ENCODE measurements at regions not wholly inside any gene's neighbourhood (a gene's known extent, or its start where the extent isn't known, plus 50 kb on each side); places are given as distances from the start of the nearest gene placed in this dataset.

- Histone ChIP-seq H3K9me2 (ENCODE audit: insufficient read depth) (no peaks in the 10 kb centered on the region), H4K20me1 (ENCODE audit: insufficient read depth) (no peaks in the 10 kb centered on the region), H2AFZ (ENCODE audit: low read depth, low read length, poor library complexity, severe bottlenecking) (no peak overlapping the region), H3K9me3 (ENCODE audit: control insufficient read depth in 1 of 2, insufficient read depth in 1 of 2, low read depth in 1 of 2, low read length in 2 of 2) (no peaks in the 10 kb centered on the region), H3K27ac (ENCODE audit: low read depth, low read length) (no peak overlapping the region), H3K79me2 (ENCODE audit: insufficient read depth, low read length) (no peaks in the 10 kb centered on the region), H3K36me3 (ENCODE audit: control insufficient read depth in 1 of 2, insufficient read depth in 2 of 2, low read length in 2 of 2) (no peaks in the 10 kb centered on the region), H3K9ac (ENCODE audit: low read length) (no peak overlapping the region), H3K4me1 (ENCODE audit: control insufficient read depth in 1 of 2, insufficient read depth in 2 of 2, low read length in 2 of 2) (no peaks in the 10 kb centered on the region), H3K27me3 (ENCODE audit: insufficient read depth, low read length) (no peaks in the 10 kb centered on the region), H3K4me2 (ENCODE audit: low read length) (no peak overlapping the region), H3K4me3 (replicated peaks in 1 of 2; ENCODE audit: low read depth in 1 of 2, low read length in 2 of 2) (no peak overlapping the region)
- TF ChIP-seq CBX3 (IDR thresholded peaks at IDR 0.05; ENCODE audit: low read depth) (no peak), YY1 (IDR thresholded peaks at IDR 0.05; ENCODE audit: extremely low read depth, insufficient replicate concordance, low read depth, low read length) (no peak), EZH2 (IDR thresholded peaks at IDR 0.05) (no peak), TCF7L2 (IDR thresholded peaks at IDR 0.05; ENCODE audit: borderline replicate concordance, extremely low read depth, insufficient read depth, insufficient read length) (no peak), ATF3 (IDR thresholded peaks at IDR 0.05) (no peak), POLR2AphosphoS5 (IDR thresholded peaks at IDR 0.05; ENCODE audit: low read depth, low read length) (no peak), SRF (IDR thresholded peaks at IDR 0.05; ENCODE audit: low read depth) (no peak)
- TF ChIP-seq, protein P1, sequence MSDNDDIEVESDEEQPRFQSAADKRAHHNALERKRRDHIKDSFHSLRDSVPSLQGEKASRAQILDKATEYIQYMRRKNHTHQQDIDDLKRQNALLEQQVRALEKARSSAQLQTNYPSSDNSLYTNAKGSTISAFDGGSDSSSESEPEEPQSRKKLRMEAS (IDR thresholded peaks at IDR 0.05): no peak
- BruUV-seq (replicated peaks): no TSS peak
- POLR2A ChIA-PET: no interaction called here
- DNase-seq (ENCODE audit: low read depth, low spot score): no peak
- ATAC-seq: no peak
- intact Hi-C loops (cut with micrococcal nuclease): no loop called here
- CTCF ChIA-PET: no interaction called here
- RAD21 ChIA-PET (ENCODE audit: low non-redundant PET in 1 of 2, low total read pairs in 2 of 2, uncharacterized antibody in 2 of 2, unreplicated experiment in 2 of 2): no interaction called here
Measured at GRCh38 chr6:113168057-113168456, 689.1 kb upstream of the MARCKS start.

- Histone ChIP-seq H4K20me1 (ENCODE audit: insufficient read depth) (no peaks in the 10 kb centered on the region), H3K9ac (ENCODE audit: low read length) (no peak overlapping the region), H3K4me1 (ENCODE audit: control insufficient read depth in 1 of 2, insufficient read depth in 2 of 2, low read length in 2 of 2) (no peaks in the 10 kb centered on the region), H2AFZ (ENCODE audit: low read depth, low read length, poor library complexity, severe bottlenecking) (no peak overlapping the region), H3K9me3 (ENCODE audit: control insufficient read depth in 1 of 2, insufficient read depth in 1 of 2, low read depth in 1 of 2, low read length in 2 of 2) (no peaks in the 10 kb centered on the region), H3K79me2 (ENCODE audit: insufficient read depth, low read length) (no peaks in the 10 kb centered on the region), H3K27me3 (ENCODE audit: insufficient read depth, low read length) (no peaks in the 10 kb centered on the region), H3K4me2 (ENCODE audit: low read length) (no peak overlapping the region), H3K9me2 (ENCODE audit: insufficient read depth) (no peaks in the 10 kb centered on the region), H3K27ac (ENCODE audit: low read depth, low read length) (no peak overlapping the region), H3K4me3 (replicated peaks in 1 of 2; ENCODE audit: low read depth in 1 of 2, low read length in 2 of 2) (no peak overlapping the region), H3K36me3 (ENCODE audit: control insufficient read depth in 1 of 2, insufficient read depth in 2 of 2, low read length in 2 of 2) (no peaks in the 10 kb centered on the region)
- CTCF ChIA-PET: no interaction called here
- RAD21 ChIA-PET (ENCODE audit: low non-redundant PET in 1 of 2, low total read pairs in 2 of 2, uncharacterized antibody in 2 of 2, unreplicated experiment in 2 of 2): no interaction called here
- no peak for TF ChIP-seq POLR2AphosphoS5 (IDR thresholded peaks at IDR 0.05; ENCODE audit: low read depth, low read length)
- TF ChIP-seq SP1 (IDR thresholded peaks at IDR 0.05; ENCODE audit: low read depth): no peak
- no peak for TF ChIP-seq SRF (IDR thresholded peaks at IDR 0.05; ENCODE audit: low read depth)
- TF ChIP-seq FOSL1 (IDR thresholded peaks at IDR 0.05; ENCODE audit: low read depth): no peak
- TF ChIP-seq ATF3 (IDR thresholded peaks at IDR 0.05): no peak
- no peak for TF ChIP-seq POLR2A (IDR thresholded peaks at IDR 0.05; ENCODE audit: borderline replicate concordance, extremely low read depth, insufficient read depth, insufficient read length)
- no peak for TF ChIP-seq EZH2phosphoT487 (IDR thresholded peaks at IDR 0.05; ENCODE audit: borderline replicate concordance)
- no peak for TF ChIP-seq CBX3 (IDR thresholded peaks at IDR 0.05; ENCODE audit: low read depth)
- TF ChIP-seq, protein P2, sequence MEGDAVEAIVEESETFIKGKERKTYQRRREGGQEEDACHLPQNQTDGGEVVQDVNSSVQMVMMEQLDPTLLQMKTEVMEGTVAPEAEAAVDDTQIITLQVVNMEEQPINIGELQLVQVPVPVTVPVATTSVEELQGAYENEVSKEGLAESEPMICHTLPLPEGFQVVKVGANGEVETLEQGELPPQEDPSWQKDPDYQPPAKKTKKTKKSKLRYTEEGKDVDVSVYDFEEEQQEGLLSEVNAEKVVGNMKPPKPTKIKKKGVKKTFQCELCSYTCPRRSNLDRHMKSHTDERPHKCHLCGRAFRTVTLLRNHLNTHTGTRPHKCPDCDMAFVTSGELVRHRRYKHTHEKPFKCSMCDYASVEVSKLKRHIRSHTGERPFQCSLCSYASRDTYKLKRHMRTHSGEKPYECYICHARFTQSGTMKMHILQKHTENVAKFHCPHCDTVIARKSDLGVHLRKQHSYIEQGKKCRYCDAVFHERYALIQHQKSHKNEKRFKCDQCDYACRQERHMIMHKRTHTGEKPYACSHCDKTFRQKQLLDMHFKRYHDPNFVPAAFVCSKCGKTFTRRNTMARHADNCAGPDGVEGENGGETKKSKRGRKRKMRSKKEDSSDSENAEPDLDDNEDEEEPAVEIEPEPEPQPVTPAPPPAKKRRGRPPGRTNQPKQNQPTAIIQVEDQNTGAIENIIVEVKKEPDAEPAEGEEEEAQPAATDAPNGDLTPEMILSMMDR (IDR thresholded peaks at IDR 0.05 in 2 of 3, conservative IDR thresholded peaks at IDR 0.05 in 1 of 3; ENCODE audit: borderline replicate concordance in 1 of 3, insufficient read depth in 1 of 3, low read depth in 2 of 3, low read length in 2 of 3): no peak
- TF ChIP-seq ZNF274 (IDR thresholded peaks at IDR 0.05; ENCODE audit: low read depth, low read length): no peak
- no peak for TF ChIP-seq CEBPB (IDR thresholded peaks at IDR 0.05; ENCODE audit: low read depth)
- TF ChIP-seq, protein P1 (IDR thresholded peaks at IDR 0.05): no peak
- TF ChIP-seq SIN3A (IDR thresholded peaks at IDR 0.05; ENCODE audit: low read depth): no peak
- no peak for TF ChIP-seq EZH2 (IDR thresholded peaks at IDR 0.05)
- DNase-seq (ENCODE audit: low read depth, low spot score): no peak
- intact Hi-C loops (cut with micrococcal nuclease): no loop called here
- POLR2A ChIA-PET: no interaction called here
- ATAC-seq: no peak
- BruUV-seq (replicated peaks): no TSS peak
Measured at GRCh38 chr6:113169484-113169883, 687.7 kb upstream of the MARCKS start.
